GM18867 (cell line): ENCODE measurements at regions not wholly inside any gene's neighbourhood (a gene's known extent, or its start where the extent isn't known, plus 50 kb on each side); places are given as distances from the start of the nearest gene placed in this dataset.
"Not testable (repeated sequence)": the region's sequence is repeated elsewhere in the genome, so short reads cannot be mapped to it uniquely, and the experiment has no call there.

Source experiments
- ATAC-seq: cut with Tn5 transposase; IDR thresholded peaks from one replicate; pipeline ENCODE4 v1.9.1; 2021; ENCODE audit warnings: mild to moderate bottlenecking, moderate library complexity; ENCODE audit not compliant: unreplicated experiment

DNA sequence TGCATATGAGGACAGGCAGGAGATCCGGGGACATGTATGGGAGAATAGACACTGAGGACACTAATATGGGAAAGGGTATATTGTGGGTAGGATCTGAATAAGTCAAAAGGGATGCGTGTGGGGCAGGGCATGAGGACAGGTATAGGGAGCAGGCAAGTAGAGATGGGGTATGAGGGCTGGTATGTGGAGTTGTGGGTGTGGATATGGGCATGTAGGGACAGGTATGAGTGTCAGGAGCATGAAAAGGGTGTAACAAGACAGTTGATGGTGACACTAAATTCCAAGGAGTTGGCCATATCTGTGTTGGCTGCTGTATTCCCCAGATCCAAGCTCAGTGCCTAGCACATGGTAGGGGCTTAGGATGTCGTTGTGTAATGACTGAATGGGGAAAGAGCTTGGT is 84.4 kb upstream of the PAX2 start:
- no peak for ATAC-seq

DNA sequence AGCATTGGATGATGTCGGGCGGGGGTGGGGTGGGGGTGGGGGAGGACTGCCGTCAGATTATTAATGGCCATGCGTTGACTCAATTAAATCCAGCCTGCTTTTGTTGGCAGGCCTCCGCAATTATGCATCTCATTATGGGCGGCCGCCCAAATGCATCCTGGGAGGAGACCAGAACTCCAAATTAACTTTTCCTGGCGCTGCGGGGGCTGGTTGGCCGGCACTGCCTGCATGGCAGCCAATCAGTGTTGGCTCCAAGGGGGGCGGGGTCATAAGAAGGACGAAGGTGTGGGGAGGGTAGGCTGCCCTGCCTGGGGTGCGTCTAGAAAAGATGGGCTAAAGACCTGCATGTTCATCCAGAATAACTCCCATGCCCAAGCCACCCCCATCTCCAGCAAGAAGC is 83.9 kb upstream of the PAX2 start:
- ATAC-seq = no peak

DNA sequence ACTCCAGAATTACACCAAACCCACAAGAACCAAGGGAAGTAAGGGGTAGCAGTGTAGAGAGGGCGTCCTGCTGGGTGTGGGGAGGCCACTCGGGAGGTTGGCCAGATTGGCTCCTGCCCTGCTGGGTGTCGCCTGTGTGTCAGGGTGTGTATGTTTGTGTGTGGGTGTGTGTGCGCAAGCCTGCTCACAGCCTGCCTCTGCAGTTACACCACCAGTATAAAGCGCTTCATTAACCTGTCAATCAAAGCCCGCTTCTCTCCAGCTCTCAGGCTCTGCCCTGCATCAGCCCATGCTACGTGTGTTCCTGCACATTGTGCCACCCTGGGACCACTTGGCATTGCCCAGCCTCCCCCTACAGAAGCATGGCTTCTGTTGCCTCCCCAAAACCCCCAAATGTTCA is 83.3 kb upstream of the PAX2 start:
- ATAC-seq = no peak

GRCh38 chr10:100664316-100665149 is 80.8 kb upstream of the PAX2 start:
- no peak for ATAC-seq

DNA sequence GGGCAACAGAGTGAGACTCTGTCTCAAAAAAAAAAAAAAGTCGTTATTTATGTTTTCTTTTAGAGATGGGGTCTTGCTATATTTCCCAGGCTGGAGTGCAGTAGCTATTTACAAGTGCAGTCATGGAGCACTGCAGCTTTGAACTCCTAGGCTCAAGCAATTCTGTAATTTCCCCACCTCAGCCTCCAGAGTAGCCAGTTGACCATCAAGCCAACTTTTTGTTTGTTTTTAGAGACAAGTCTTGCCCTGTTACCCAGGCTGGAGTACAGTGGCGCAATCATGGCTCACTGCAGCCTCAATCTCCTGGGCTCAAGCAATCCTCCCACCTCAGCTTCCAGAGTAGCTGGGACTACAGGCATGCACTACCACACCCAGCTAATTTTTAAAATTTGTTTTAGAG is 78.7 kb upstream of the PAX2 start:
- ATAC-seq = not testable (repeated sequence)

DNA sequence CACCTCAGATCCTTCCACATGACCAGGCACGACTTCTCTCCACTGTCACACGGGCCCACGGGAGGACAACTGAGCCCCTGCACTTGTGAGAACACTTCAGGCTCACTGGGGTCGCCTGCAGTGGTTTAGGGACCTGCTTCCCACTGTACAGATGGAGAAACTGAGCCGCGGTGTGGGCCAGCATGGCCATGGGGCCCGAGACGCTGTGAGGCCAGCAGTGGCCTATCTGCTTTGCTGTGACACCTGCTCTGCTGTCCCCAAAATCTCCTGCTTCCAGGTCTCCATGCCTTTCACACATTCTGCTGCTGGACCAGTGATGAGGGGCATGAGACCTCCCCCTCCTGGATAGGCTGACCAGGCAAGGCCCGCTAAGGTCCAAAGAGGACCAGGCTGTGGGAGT is 75.8 kb upstream of the PAX2 start:
- no peak for ATAC-seq

DNA sequence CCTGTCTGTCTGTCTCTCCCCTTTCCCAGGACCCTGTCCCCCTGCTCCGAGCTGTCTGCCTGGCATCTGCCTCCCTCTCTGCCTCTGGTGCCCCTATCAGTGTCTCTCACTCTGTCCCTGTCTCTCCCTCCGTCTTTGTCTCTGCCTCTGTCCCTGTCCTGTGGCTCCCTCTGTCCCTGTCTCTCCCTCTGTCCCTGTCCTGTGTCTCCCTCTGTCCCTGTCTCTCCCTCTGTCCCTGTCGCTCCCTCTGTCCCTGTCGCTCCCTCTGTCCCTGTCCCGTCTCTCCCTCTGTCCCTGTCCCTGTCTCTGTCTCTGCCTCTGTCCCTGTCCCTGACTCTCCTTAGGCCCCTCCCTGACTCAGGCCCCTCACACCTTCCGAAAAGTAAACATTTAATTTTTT is 75.0 kb upstream of the PAX2 start:
- ATAC-seq = no peak

- peak; percentile 55 for ATAC-seq
Measured at GRCh38 chr10:100670828-100671479, 74.4 kb upstream of the PAX2 start.

GRCh38 chr10:100672199-100672598 is 73.2 kb upstream of the PAX2 start:
- no peak for ATAC-seq

DNA sequence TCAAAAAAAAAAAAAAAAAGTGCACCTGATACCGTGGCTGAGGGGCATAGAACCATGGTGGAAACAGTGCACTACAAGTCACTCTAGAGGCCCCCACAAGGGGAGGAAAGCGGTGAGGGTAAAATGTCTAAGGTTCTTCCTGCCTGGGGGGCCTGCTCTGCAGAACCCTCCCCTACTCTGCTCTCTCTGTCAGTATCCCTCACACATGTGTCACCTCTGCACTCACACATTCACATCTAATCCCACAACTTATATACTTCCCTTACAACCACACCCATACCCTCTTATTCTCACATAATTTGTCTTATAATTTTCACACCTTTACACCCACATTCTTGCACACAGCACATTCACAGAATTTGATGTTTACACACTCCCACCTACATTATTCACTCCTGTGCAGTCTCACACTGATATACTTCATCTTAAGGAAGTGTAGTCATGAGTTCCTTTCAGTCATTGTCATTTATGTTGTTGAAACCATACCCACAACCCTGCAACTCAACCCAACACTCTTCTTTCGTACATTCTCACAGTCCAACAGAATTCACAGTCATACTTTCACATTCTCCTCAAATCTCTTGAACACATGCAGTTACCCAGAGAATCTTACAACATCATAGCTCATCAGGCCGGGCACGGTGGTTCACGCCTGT is 68.0 kb upstream of the PAX2 start:
- no peak for ATAC-seq

DNA sequence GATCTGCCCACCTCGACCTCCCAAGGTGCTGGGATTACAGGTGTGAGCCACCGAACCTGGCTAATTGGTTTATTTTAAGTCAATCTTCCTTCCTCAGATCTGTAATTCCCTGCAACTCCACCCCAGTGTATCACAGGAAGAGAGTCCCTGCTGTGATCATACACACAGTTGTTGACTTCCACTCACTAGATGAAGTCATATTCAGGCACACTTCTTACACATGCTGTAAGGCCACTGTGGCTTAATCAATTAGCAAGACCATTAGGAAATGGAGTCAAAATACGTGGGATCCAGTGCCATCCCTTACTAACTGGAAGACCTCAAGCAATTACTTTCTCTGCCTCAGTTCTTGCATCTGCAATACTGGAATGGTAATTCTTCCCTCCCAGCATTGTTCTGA is 66.1 kb upstream of the PAX2 start:
- no peak for ATAC-seq

- ATAC-seq = no peak
Measured at GRCh38 chr10:100683004-100683403, 62.4 kb upstream of the PAX2 start.

GRCh38 chr10:100683545-100684300 is 61.7 kb upstream of the PAX2 start:
- no peak for ATAC-seq

DNA sequence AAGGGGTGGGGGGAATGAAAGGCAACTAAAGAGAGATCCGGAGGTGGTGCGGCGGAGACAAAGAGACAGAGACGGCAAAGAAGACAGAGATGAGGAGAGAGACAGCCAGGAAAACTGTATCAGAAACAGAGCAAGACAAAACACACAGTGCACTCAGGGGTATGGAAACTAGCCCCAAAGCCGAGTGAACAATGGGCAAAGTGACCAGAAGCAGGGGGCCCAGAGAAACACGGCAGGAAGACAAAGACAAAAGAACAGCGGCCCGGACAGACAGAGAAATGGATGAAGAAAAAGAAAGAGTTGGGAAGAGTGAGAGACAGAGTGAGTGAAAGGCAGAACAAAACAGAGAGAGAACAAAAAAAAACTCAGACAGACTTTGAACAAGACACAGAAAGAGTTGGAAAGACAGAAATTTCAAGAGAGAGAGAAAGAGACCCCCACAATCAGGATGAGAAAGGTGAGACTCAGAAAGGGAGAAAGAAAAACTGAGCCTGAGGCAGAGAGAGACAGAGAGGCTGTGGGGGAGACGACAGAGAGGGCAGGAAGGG is 60.6 kb upstream of the PAX2 start:
- ATAC-seq = no peak

- no peak for ATAC-seq
Measured at GRCh38 chr10:100685331-100685730, 60.1 kb upstream of the PAX2 start.

DNA sequence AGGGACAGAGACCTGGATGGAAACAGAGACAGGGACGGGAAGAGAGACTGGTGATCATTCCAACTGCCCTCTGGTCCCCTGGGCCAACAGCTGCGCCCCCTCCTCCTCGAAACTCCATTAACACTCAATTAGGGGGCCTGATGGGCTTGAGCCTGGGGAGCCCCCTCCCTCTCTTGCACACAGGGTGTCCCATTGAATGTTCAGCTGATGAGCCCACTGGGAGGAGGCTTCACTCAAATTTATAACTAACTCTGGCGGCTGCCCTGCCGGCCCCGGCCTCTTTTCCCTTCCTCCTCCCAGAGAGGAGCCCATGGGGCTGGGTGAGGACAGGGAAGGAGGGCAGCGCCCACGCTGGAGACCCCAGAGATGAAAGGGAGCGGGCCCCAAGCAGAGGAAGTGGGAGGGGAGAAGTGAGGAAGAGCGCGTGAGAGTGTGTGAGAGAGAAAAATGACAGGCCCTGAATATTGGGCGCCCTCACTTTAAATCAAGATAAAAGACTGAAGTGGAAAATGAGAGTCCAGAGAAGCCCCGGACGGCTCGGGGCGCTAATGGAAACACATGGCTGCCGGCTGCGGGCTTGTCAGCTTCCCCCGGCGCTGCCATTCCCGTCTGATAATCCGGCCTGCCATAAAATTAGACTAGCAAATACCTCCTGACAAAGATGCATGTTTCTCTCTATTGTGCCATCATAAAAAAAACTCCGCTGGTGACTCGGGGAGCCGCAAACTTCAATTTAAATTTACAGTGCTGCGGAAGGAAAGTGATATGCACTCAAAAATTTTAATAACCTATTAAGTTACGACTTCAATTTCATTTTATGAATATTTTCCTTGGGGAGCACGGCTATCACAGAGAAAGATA is 58.0 kb upstream of the PAX2 start:
- no peak for ATAC-seq

GRCh38 chr10:100688201-100688600 is 57.2 kb upstream of the PAX2 start:
- ATAC-seq = no peak

DNA sequence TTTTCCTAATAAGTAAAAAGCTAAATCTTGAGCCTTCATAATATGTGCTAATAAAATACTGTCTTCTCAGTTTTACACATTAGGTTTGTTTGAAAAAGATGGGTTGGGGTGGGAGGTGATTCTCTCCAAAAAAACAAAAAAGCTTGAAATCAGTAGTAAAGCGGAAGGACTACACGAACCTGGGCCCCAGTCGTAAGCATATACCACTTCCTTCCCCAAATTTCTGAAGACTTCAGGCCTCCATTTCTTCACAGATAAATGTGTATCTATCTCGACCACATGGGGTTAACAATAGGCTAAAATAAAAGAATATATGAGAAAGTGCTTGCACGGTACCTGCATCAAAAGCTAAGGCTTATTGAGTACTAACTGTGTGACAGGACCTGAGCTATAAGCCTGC is 51.6 kb upstream of the PAX2 start:
- ATAC-seq = no peak
